ENCODE measurements at regions not wholly inside any gene's neighbourhood (a gene's known extent, or its start where the extent isn't known, plus 50 kb on each side); places are given as distances from the start of the nearest gene placed in this dataset.

DNA sequence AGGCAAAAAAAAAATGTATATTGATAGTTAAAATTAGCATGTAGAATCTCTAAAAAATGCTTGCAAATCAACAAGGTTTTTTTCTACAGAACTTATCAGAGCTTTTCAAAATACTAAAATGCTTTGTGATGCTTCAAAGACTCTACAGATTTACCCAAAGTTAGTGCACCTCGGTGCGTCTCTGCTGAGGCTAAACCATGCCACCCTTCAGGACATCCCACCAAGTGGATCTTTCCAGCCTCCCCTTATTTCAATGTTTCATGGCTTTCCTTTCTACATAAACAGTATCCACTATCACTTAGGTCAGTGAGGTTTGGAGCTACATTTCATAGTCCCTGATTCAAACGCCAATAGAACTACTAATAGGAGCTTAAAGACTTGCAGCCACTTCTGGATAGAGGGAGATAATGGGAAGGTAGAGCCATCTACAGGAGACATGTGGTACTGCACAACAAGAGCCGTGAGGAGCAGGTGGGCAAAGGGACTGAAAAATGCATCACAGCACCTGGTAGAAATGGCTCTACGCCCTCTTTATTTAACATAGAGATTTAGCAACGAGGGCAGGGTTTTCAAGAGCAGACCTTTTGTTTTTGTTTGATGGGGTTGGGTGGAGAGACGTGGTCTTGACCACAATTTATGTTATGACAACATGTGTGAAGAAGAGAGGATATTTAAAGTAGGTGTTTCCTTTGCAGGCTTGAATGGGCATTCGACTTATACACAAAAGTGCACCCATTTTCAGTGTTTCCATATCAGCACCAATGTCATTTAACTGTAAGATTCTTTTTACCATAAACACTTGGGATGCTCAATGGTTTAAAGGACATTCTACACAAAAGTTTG is 56.1 kb upstream of the SLC35G4 start:
- DNase-seq = peak; percentile 46

DNA sequence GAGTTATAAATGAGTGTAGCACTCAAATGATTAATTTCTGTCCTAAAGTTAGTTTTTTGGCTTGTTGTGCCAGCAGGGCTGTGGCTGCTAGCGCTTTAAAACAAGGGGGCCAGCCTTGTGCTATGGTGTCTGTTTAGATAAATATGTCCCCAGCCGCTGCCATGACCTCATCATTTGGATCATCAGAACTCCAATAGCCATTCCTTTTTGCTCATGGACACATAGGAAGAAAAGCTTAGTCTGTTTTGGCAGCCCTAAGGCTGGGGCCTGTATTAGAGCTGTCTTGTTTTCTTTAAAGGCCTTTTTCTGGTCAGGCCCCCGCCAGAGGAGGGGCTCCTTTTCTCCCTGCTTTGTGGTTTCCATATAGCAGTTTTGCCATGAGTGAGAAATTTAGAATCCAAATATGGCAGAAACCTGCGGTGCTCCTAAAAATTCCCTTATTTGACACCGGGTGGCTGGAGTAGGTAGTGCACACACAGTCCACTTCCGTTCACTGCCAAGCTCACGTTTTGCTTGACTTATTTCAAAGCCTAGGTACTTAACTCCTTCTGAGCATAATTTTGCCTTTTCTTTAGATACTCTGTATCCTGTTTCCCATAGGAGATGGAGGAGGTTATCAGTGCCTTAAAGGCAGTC is 60.4 kb upstream of the SLC35G4 start:
- DNase-seq = no peak

- no peak for DNase-seq
Observed at GRCh38 chr18:11548396-11548795, 61.0 kb upstream of the SLC35G4 start.

- no peak for DNase-seq
Observed at GRCh38 chr18:11544060-11544633, 65.2 kb upstream of the SLC35G4 start.

GRCh38 chr18:11541179-11541578 is 68.2 kb upstream of the SLC35G4 start:
- no peak for DNase-seq

- DNase-seq = no peak
Observed at GRCh38 chr18:11533942-11534496, 75.4 kb upstream of the SLC35G4 start.

DNA sequence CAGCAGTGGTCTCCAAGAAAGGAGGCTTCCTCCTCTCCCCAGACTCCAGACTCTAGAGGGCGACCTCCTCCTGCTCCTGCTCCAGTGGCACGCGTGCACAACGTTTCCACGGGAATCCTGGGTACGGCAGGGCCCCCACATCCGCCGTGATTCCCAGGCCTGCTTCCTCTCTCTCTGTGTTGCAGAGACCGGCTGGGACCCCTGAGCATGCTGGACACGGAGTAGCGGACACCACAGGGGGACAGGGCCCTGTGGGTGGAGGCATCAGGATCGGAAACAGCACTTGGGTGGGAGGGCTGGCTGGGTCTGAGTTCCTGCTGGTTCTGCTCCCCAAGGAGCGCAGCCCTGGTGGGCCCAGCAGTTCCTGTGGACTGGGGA is 75.9 kb upstream of the SLC35G4 start:
- DNase-seq = no peak

- DNase-seq = no peak
Observed at GRCh38 chr18:11532758-11533512, 76.5 kb upstream of the SLC35G4 start.

DNA sequence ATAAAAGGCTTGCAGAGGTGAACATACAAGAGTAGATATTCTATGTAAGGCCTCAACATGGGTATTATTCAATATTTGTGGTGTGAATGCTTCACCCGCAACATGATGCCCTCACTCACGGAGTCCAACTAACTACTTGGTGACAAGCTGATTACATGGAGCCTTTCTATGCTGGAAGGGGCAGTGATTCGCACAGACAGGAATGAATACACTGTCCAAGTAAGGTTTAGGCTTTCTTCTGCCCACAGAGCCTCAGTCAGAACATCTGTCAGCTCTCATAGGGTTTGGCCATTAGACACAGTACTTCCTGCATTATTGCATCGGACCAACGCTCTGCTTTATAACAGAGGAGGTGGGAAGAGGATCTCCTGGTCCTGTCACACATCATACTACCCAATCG is 80.3 kb upstream of the SLC35G4 start:
- no peak for DNase-seq

DNA sequence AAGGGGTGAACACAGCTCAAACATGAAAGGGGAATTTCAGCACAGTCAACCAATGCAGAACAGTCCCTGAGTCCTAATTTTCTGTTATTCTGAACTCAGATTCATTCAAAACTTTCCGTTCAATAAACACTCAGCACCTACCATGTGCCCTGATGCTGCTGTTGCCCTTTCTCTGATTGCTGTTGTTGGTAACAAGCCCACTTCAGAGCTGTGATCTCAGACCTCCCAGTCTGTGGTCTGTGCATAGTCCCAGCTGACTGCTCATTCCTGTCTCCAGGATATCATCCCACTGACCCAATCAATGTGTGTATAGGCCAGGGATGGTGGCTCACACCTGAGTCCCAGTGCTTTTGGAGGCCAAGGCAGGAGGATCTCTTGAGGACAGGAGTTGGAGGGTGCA is 82.7 kb upstream of the SLC35G4 start:
- no peak for DNase-seq

- no peak for DNase-seq
Observed at GRCh38 chr18:11523804-11524203, 85.6 kb upstream of the SLC35G4 start.

DNA sequence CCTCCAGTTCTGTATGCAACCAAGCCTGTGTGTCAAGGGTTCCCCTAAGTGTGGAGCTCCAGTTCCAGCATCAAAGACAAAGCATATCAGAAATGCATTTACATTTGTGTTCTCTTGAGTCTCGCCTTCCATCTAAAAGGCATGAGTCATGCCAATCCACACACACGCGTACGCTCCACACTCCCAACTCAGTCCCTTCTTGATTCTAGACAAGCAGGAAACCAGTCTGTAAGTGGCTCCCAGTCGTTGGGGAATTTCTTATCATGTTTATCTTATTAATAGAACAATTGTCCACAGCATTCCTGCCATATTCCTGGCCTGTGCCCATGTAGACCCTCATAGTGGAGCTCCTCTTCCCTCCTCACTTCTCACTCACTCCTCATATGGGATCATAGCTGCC is 86.4 kb upstream of the SLC35G4 start:
- no peak for DNase-seq

DNA sequence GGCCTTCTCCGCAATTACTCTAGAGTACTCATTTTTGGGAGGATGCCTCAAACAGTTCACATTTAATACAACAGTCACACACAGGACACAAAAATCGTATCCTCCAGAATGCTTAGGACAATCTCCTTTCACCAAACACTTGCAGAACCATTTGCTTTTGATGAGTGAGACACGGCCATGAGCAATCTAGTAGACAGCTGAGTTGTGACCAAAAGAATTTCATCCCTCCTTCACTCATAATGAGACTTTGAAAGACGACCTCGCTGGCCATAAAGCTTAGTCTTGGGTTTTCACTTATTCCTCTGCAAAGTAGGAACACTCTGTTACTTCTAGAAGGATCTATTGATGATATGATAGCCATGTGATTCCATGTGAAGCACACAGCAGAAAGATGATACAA is 87.5 kb upstream of the SLC35G4 start:
- no peak for DNase-seq

DNA sequence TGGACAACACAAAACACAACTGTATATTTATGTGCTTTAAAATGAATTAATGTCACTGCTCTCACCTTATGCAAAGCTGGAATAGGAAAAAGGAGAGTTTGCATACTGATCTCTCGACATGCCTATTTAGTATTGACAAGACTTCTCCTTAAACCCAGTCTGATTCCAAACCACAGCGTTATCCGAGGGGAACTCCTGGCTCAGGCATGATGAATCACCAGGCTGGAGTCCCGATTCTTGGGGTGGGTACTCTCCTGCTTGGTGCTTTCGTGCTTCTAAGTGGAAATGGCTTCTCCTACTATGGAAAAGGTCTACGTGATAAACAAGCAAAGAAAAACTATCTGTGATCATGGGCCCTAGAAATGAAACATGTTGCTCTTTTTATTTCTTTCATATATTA is 88.9 kb upstream of the SLC35G4 start:
- DNase-seq = no peak

DNA sequence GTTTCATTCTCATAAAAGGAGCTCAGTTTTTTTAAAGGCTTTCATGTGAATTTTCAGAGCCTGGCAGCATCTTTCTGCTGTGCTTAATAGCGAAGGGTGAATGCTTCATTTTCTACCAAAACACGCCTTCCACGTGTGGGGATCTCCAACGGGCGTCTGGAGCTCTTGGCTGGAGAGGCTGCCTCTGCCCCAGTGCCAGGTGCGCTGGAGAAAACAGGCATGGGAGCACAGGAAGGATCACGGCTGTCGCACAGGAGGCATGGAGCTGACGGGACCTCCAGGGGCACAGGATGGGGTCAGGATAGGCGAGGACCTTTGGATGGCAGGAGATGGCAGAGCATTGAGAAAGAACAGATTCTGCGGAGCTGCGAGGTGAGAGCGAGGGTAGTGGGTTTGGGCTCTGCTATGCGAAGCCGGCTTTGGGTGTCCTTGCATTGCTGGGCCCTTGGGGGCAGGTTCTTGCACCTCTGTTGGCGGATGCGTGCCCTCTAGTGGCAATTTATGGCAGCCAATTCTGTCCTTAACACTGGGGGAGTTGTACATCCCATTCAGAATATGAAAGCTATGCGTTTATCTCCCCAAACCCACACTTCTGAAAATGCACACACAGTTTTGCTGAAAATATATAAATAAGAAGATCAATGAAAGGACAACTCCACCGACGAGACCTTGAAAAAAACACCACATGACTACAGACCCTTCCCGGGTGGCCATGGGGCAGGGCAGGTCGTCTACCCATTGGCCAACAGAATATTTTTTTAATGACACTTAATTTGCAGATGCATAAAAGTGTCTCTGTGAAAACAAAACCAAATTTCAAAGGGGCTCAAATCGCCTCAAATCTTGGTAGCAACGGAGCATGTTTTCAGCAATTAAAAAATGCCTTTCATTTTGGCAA is 90.4 kb upstream of the SLC35G4 start:
- peak; percentile 24 for DNase-seq

- DNase-seq = no peak
Observed at GRCh38 chr18:11517704-11518103, 91.7 kb upstream of the SLC35G4 start.

- no peak for DNase-seq
Observed at GRCh38 chr18:11516751-11517503, 92.5 kb upstream of the SLC35G4 start.

GRCh38 chr18:11514267-11514666 is 95.1 kb upstream of the SLC35G4 start:
- DNase-seq = no peak

DNA sequence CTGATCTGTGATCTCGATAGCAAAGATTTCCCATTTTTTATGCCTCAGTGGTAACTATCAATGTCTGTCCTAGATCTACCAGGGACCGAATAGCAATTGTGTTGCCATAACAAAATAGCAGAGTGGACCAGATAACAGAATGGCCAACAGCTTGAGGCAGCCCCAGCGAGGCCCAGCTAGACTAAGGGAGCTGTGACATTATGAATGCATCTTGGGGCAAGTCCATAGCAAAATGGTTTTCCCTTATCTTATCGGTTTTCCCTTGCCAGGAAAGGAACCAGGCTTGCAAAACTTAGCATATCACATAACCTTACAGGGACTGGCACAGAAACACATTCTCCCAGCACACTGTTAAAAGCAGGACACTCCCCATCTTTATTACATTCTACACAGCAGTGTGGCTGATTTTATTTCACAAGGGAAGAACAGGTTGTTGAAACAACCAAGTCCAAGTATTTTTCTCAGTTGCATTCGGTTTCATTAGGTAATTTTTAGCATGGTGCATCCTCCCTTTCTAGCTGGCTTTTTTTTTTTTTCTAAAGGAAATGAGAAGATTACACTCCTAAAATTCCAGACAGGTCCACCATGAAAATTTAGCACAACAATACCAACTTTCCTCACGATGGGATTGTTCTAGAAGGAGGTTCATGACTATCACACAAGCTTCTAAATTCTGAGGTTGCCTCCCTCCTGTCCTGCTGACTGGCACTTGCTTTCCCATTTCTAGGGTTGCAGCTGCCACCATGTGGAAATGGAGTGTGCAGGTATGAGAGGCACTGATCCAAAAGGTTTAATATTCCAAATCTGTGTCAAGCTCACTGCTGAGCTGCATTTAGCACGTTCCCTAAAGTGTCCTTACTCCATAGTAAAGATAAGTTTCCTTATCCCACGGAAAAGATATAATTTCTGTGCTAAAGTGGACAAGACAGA is 97.0 kb upstream of the SLC35G4 start:
- no peak for DNase-seq

DNA sequence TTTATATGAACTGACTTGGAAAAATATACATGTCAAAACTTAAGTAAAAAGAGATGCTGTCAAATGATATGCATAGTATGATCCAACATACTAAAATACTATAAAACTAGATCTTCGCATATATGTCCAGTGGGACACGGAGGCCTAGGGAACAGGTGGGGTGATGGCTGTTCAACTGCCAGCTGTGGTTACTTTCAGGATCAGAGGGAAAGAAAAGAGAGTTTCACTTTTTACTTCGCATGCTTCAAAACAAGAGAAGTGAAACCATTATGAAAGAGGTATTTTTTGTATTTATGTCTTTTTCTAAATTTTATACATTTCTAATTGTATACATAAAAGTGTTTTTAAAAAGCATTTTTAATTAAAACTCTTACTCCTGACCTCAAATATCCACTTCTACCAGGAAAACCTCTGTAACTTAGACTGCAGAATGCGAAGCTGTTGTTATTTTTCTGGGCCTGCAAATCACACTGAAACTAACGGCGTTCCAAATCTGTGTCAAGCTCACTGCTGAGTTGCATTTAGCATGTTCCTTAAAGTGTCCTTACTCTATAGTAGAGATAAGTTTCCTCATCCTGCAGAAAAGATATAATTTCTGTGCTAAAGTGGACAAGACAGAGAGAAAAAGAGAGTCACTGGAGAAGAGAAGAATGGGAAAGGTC is 97.8 kb upstream of the SLC35G4 start:
- DNase-seq = no peak
